NCI-H526 treated with DMSO at 0.1 percent for 48 hours (cell line): ENCODE measurements at regions not wholly inside any gene's neighbourhood (a gene's known extent, or its start where the extent isn't known, plus 50 kb on each side); places are given as distances from the start of the nearest gene placed in this dataset.

Experiments
- DNase-seq: peaks from one replicate; lab custom pipeline; 2025; lab: John Stamatoyannopoulos, UW

DNA sequence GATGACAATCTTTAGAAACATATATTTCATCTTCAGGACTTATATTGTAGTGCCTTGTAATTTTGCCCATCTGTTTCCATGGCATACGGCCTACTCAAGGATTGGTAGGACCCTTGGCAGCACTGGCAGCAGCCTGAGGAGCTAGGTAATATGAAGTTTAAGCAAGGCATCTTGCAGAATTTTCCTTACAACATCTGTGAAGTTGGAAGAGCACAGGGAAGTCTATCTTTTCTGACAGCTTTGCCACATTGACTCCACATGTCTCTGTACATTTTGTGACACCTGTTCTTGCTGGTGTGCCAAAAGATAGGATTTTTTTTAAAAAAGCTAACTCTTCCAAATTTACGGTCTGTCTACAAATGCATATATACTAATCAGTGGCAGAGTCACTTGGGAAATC is 1235.2 kb downstream of the PCDH7 start:
- DNase-seq, result no peak

DNA sequence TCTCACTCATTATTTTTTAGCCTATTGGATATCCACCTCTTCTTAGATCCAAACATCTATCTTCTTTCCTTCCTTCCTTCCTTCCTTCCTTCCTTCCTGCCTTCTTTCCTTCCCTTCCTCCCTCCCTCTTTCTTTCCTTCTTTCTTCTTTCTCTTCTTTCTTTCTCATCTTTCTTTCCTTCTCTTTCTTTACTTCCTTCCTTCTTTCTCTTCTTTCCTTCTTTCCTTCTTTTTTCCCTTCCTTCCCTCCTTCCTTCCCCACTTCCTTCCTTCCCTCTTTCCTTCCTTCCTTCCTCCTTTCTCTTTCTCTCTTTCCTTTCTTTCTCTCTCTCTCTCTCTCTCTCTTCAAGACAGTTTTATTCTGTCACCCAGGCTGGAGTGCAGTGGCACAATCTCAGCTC is 1239.8 kb downstream of the PCDH7 start:
- no peak for DNase-seq

DNA sequence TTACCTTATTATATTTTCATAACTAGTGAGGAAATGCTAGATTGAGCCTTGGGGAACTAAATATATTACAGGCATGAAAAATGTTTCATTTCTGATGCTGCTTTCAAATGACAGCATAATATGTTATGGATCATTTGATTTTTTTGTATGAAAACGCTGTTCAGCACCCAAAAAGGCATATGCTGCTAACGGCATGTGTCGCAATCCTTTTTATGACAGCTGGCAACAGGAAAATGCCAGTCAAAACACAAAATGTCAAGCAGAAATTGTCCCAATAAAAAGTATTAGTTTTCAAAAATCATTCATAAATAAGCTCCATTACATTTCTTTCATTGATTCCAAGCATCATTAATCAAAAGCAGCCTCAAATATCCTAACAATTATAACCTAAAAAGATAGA is 1244.5 kb downstream of the PCDH7 start:
- no peak for DNase-seq

DNA sequence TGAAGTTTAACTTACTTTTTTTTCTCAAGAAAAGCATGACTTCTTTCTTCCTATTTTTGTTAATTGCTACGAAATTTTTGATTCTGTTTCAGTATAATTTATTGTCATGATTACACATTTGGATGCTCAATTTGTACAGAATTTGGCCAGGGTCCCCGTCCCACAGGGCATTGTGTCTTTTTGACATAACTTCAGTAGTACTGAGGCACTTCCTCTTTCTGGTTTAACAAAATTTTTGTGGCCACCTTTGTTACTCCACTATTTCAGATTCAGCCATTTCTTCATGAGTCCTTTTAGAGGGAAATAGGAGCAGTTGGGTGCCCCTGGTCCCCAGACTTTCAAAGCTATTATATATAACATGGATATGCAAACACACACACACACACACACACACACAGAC is 1248.7 kb downstream of the PCDH7 start:
- no peak for DNase-seq

DNA sequence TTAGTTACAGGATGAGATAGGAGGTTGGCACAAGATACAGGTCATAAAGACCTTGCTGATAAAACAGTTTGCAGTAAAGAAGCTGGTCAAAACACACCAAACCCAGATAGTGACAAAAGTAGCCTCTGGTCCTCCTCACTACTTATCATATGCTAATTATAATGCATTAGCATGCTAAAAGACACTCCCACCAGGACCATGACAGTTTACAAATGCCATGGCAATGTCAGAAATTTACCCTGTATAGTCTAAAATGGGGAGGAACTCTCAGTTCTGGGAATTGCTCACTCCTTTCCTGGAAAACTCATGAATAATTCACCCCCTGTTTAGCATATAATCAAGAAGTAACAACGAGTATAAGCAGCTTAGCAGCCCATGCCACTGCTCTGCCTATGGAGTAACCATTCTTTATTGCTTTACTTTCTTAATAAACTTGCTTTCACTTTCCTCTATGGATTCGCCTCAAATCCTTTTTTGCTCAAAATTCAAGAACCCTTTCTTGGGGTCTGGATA is 1254.4 kb downstream of the PCDH7 start:
- DNase-seq, result no peak

DNA sequence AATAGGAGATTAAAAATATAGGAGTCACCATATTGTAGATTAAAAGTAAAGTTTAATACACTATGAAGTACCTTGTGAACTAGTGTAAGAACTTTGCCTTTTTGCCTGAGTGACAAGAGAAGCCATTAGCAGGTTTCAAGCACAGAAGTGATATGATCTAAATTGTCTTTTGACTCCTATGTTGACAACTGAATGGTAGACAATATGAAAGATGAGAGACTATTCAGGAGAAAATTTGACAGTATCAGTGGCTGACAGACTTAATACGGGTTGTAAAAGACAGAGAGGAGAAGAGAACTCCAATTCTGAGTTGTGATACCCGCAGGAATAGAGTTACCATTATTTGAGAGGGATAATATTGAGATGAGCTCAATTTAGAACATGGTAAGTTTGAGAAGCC is 1259.8 kb downstream of the PCDH7 start:
- DNase-seq, result no peak

DNA sequence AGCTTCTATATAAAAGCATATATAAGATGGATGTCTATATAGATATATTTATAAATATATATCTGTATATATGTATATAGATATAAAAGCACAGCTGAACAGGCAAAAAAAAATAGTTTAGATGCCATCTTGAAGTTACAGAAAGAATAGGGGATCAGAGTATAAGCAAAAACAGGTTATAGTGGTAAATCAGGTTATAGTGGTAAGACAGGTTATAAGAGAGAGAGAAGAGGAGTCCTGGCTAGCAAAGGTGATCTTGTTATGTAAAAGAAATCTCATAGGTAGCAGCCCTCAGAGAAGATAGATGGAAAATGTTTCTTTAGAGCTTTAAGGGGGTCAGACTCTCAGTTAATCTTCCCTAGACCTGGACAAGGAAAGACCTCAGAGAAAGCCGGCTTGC is 1263.1 kb downstream of the PCDH7 start:
- DNase-seq, result no peak

DNA sequence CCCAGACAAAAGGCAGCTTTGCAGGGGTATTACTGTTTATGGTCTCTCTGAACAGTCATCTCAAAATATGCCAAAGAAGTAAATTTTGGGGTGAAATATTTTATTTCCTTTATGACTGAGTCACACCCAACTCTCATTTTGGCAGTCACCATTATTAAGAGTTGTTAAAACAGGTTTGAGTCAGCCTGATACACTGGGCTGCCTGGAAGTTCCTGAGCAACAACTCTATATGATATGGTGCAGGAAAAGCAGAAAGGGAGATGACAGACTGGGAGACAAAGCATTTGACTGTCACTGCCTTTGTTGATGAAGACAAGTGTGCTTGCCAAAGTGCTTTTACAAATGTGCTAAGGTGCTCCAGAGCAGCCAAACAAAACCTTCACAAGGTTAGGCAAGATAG is 1263.5 kb downstream of the PCDH7 start:
- no peak for DNase-seq

DNA sequence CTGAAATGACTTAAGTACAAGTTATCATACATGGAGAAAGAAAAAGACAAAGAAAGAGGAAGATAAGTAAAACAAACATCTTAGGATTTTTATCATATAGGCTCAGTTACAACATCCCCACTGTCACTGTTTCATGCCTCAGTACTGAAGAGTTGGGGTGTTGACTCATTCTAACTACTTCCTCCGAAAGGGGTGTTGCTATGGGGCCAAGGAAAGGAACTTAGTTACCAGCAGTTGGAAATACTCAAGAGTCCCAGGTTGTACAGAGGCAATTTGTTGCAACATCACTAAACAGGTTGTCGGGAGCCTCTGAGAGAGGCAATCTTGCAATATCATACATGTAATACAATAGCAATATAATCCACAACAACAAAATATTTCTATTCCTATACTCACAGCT is 1264.7 kb downstream of the PCDH7 start:
- no peak for DNase-seq

DNA sequence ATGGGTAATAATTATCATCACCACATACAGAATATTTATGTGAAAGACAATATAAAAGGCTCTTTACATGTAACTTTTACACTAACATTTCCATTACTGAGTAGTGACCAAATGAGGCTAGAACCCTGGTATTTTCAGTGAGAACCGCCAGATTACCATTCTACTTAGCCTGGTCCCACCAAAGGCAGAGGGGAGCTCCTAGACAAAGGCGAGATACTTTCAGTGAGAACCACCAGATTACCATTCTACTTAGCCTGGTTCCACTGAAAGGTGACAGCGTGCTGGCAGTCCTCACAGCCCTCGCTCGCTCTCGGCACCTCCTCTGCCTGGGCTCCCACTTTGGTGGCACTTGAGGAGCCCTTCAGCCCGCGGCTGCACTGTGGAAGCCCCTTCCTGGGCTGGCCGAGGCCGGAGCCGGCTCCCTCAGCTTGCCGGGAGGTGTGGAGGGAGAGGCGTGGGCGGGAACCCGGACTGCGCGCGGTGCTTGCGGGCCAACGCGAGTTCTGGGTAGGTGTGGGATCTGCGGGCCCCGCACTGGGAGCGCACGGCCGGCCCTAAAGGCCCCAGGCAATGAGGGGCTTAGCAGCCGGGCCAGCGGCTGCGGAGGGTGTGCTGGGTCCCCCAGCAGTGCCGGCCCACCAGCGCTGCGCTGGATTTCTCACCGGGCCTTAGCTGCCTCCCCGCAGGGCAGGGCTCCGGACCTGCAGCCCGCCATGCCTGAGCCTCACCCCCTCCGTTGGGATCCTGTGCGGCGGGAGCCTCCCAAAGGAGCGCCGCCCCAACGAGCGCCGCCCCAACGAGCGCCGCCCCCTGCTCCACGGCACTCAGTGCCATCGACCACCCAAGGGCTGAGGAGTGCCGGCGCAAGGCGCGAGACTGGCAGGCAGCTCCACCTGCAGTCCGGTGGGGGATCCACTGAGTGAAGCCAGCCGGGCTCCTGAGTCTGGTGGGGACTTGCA is 1276.1 kb downstream of the PCDH7 start:
- DNase-seq, result no peak

DNA sequence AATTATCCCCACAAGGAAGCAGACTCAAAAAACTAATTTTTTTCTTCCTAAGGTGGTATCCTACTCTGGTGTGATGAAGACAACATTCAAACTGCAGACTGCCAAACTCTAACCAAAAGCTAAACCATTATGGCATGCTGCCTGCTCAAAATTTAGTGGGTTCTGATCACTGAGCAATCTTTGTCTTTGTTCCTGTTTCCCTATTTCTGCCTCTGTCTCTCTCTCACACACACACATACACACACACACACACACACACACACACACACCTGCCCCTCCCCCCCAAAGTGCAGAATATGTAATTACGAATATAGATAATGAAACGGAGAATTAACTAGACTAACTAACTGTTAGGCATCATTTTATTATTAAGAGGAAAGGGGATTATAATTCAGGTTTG is 1278.6 kb downstream of the PCDH7 start:
- DNase-seq, result no peak

DNA sequence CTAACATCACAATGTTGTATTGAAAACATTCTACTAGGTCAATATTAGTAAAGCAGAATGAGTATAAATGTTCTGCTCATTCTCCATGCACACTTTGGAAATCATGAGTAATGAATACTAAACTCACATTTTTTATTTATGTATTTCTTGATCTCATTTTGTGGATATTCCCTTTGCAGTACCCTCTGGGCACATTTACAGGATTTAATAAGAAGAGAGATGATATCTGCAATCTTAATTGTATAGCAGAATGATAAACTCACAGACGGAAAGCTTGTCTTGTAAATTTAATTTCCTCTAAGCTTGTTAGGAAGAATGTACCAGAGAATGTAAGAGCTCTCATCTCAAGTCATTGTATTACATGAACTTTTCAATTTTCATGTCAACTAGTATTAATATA is 1279.7 kb downstream of the PCDH7 start:
- DNase-seq, result no peak

DNA sequence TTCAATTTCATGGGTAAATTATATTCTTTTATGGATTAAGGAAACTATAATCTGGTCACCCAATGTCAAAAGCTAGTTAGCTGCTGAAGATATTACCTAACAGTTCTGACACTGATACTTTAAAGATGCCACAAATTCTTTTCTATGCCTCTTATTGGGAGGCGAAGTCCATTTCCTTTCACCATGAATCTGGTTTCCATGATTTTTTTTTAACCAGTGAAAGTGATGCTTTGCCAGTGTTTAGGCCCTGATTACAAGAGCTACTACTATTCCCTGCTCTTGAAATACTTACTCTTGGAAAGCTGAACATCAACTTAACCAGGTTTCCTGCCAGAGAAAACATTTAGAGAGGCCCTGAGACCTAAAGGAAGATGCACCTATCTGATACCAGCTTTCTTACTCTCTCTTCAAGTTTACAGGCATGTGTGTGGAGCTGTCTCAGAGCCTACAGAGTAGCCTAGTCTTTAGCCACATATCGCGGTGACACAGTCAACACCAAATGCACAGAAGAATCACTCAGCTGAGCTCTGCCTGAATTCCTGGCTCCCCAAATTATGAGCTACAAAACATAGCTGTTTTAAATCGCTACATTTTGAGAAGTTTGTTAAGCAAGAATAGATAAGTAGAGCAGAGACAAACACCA is 1280.8 kb downstream of the PCDH7 start:
- no peak for DNase-seq

DNA sequence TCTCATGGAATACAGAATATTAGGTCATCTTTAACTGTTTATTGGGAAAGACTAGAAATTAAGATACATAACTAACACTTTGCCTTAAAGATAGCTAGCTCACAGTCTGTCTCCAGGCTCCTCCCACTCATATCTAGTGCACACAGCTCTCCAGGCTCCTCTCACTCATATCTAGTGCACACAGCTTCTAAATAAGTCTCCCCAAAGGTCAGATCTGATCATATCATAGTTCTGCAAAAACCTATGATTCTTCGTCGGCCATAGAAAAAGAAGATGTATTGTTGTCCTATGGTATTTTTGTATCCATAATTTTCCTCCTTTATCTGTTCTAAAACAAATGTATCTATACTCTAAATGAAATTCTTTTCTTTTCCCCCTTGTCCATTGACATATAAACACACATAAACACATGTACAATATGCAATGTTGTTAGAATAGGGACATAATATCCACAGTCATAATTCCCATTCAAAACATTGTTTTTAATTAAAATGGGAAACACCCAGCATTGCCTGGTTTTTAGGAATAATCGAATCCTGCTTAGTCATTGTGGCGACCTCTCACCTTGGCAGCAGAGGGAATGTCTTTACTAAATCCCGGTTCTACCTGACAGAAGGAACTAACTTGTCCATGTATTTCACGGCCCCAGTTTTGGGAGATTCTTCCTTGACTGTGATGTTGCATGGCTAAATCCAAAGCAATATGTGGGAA is 1282.0 kb downstream of the PCDH7 start:
- DNase-seq, result no peak

DNA sequence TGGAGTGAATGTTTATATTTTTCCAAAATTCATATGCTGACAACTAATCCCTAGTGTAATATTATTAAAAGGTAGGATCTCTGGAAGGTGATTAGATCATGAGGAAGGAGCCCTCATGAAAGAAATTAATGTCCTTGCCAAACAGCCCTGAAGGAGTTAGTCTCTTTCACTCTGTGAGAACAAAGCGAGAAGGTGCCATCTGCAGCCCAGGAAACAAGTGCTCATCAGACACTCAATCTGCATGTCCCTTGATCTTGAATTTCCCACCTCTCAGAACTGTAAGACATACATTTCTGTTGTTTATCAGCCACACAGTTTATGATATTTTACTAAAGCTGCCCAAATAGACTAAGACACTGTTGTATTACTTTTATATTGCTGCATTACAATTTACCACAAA is 1283.4 kb downstream of the PCDH7 start:
- no peak for DNase-seq

DNA sequence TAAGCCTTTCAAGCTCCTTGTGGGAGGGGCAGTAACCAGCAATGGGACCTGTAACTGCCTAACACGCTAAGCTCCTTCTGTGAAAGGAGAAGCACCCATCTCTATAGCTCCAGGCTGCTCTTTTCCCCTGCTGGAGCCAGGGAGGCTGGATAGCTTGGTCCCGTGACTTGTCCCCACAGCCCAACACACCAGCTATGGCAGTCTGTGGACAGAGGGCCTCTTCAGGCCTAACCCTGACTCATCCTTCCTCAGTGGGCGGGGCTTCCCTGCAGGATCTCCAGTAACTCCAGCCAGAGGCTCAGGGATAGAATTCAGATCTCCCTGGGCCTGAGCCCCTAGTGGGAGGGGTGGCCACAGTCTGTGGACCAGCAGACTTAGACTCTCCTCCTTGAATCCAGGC is 1290.1 kb downstream of the PCDH7 start:
- no peak for DNase-seq

DNA sequence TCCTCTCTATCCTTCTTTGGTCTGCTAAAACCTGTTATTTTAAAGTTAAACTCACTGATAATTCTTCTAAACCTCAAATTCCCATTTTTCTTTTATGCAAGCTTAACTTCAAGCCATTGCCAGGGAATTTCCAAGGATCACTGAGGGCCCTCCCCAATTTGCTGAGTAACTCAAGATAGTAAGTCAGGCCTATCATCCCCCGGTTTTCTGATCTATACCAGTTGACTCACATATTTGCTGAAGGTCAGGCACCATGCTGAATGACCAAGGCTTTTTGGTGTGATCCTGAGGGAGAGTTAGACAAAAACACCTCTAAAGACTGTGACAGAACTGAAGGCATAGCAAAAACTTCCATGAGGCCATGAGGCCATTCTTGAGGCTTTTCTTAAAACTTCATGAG is 1301.9 kb downstream of the PCDH7 start:
- no peak for DNase-seq

DNA sequence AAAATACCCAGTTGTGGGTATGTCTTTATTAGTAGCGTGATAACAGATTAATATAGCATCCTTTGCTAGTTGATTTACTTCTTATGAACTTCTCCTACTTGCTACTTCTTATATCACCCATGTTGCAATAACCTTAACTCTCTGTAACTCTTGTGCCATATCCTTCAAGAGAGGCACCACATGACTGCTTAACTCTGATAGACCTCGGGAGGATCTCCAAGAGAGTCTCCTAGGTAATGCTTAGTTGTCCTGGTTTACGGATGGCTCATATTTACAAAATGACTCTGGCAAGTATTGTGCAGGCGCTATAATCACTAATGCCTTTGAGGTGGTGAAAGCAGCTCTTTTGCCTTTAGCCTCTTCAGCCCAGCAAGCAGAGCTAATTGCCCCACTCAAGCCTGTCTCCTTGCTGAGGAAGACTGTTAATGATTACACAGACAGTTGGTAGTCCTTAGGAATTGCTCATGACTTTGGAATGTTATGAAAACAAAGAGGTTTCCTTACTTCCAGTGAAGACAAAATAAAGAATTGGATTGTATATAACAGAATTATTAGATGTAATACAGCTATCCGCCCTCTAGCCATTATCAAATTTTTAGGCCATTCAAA is 1305.8 kb downstream of the PCDH7 start:
- no peak for DNase-seq

DNA sequence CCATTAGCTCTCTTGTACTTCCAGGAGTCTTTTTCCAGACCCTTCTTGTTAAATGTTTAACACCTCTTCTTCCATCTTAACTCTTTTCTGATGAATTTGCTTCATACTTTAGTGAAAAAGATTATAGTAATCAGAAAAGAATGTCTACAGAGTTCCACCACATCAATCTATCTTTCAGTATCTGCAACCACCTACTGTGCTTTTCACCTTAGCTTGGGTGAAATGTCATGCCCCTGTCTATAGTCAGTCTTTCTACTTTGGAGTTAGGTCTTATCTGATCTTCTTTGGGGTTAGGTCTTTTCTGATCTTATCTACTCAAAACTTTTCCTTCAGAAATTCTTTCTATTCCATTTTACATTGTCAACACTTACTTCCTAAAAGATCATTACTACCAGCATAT is 1310.2 kb downstream of the PCDH7 start:
- DNase-seq, result no peak

DNA sequence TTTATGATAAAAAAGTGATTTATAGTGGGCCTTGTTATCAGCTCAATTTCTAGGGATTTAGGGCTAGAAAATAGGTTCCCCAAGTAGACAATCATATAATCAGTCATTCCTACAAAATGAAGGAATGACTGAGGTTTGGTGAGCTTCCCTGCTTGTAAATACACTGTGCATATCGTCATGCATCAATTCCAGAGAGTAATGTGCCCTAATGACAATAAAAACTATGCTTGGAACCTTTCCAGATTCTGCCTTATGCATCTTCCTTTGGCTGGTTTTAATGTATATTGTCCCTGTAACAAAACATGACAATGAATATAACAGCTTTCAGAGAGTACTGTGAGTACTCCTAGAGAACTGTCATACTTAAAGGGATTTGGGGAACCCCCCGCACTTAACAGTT is 1310.9 kb downstream of the PCDH7 start:
- no peak for DNase-seq

DNA sequence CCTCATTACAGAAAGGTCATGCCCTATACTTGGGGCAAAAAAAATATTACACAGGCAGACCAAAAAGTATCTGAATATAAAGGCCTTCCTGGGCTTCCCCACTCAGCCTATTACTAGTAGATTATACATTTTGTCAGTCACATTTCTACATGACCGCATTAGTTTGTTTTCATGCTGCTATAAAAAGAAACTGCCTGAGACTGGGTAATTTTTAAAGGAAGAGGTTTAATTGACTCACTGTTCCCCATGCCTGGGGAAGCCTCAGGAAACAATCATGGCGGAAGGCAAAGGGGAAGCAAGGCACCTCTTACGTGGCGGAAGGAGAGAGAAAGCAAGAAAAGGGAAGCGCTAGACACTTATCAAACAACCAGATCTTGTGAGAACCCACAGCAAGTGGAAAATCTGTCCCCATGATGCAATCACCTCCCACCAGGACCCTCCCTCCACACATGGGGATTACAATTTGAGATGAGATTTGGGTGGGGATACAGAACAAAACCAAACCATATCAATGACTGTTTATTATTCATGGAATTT is 1312.0 kb downstream of the PCDH7 start:
- no peak for DNase-seq

DNA sequence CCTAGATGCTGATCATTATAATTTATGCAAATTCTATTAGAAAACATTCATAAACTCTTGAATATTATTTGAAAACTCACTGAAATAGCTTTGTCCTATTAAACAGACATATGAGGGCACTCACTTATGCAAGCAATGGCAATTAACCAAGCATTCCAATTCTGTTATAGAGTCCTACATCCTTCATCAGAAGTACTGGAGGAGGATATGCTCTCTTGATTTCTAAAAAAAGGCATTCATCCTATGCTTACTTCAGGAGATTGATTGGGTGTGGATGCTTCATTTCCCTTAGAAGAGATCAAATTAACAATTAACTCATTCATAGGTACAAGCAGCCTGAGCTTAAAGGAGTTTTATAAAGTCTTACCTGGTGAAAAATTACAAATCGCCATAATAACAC is 1317.2 kb downstream of the PCDH7 start:
- no peak for DNase-seq
